GM19035 (cell line): ENCODE measurements at regions not wholly inside any gene's neighbourhood (a gene's known extent, or its start where the extent isn't known, plus 50 kb on each side); places are given as distances from the start of the nearest gene placed in this dataset.
"Not testable (repeated sequence)": the region's sequence is repeated elsewhere in the genome, so short reads cannot be mapped to it uniquely, and the experiment has no call there.

Source experiments
- ATAC-seq: cut with Tn5 transposase; IDR thresholded peaks from one replicate; pipeline ENCODE4 v1.9.1; 2021; ENCODE audit not compliant: unreplicated experiment

- ATAC-seq: no peak
Observed at GRCh38 chr2:84057917-84058560, 401.0 kb downstream of the SUCLG1 start.

- no peak for ATAC-seq
Observed at GRCh38 chr2:84055816-84056215, 403.3 kb downstream of the SUCLG1 start.

DNA sequence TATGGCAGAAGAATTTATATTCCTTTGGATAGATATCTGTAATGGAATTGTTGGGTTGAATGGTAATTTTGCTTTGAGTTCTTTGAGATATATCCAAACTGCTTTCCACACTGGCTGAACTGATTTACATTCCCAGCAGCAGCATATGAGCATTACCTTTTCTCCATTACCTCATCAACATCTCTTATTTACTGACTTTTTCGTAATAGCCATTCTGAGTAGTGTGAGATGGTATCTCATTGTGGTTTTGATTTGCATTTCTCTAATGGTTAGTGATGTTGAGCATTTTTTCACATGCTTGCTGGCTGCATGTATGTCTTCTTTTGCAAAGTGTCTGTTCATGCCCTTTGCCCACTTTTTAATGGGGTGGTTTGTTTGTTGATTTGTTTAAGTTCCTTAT, 404.5 kb downstream of the SUCLG1 start:
- ATAC-seq: not testable (repeated sequence)

DNA sequence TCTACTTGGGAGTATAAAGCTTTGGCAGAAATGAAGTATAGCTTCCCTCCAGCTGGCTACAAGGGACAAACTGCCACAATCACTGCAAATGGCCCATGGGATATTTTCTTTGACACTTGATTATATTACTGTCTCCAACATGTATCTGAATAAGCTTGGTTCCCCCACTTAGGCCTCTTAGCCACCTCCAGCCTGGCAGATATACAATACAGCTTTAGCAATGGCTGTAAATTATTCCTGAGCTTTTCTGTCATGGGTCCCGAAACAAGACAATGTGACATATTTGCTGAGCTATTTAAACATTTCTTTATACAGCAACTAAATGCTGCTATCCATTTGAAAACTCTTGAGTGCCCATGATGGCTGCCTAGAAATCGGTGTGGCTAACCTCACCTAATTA, 406.2 kb downstream of the SUCLG1 start:
- no peak for ATAC-seq

GRCh38 chr2:84052043-84052442, 407.0 kb downstream of the SUCLG1 start:
- no peak for ATAC-seq

DNA sequence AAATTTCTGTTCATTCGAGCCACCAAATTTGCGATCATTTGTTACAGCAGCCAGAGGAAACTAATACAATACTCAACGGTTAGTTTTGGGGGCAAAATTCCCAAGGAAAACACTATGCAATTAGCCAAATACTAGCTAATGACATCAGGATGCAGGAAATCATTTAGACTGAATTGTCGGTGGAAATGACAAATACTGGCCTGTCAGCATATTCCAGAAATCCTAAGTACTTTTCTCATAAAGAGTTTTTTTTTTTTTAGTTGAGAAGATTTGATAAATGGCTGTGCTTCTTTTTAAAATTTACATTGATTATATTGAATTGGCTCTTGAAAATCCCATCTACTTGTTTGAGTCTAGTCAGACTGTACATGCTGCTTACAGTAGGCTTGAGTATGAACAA, 410.1 kb downstream of the SUCLG1 start:
- no peak for ATAC-seq

DNA sequence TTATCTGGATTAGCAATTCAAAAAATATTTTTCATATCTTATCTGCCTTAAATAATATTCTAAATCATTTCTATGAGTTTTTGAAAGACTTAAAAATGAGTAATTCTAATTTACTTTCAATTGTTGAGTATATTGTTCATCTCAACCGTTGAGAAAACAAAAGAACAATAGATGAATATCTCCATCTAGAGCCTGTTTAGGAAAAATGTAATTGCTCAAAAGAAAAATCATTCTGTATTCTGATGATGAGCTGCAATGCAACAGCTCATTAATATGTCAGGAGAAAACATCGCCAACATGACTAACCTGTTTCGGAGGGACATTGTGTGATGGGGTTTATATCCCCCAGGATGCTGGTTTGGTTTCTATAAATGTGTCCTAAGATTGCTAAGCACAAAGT, 417.6 kb downstream of the SUCLG1 start:
- no peak for ATAC-seq

DNA sequence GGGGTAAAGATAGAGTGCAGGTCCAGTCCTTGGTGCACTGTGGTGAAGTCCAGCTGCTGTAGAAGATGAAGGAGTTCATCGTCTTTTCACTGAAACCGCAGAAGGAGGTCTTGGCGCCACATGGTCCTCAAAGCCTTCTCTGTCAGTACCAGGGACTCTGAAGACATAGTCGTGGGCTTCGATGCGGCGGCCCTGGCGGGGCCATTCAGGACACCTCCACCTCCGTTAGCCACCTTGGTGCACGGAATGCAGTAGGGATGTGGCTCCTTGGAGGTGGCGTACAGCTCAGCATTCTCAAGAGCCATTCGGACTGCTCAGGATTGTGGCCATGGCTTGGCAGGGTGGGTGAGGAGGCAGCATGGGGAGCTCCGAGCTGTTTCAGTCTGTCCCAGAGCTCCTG, 418.8 kb downstream of the SUCLG1 start:
- no peak for ATAC-seq

- ATAC-seq: no peak
Observed at GRCh38 chr2:84038866-84039265, 420.2 kb downstream of the SUCLG1 start.

DNA sequence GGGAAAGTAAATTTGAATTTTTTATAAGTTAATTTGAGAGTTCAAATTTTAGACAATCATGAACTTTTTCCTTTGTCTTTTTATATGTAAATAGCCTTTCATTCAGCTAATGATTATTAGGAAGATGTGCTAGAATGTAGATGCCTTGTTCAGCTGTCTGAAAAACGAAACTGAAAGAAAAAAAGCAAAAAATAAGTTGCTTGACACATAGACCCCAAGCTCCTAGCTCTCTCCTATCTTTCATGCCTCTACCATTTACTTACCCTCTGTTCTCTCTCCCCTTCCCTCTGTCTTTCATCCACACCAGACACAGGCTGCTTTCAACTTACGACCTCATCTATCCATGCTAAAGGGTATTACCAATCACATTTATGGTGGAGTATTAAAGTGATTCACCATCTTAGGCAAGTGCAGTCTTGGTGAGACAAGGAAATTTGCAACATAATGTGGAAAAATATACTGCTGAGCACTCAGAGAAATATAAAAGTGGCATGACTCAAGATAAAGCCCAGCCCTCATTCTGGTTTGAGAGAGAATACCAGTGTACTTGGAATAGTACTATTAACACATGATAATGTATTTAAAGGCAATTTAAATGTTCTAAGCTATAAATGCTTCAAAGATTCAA, 425.6 kb downstream of the SUCLG1 start:
- ATAC-seq: no peak

DNA sequence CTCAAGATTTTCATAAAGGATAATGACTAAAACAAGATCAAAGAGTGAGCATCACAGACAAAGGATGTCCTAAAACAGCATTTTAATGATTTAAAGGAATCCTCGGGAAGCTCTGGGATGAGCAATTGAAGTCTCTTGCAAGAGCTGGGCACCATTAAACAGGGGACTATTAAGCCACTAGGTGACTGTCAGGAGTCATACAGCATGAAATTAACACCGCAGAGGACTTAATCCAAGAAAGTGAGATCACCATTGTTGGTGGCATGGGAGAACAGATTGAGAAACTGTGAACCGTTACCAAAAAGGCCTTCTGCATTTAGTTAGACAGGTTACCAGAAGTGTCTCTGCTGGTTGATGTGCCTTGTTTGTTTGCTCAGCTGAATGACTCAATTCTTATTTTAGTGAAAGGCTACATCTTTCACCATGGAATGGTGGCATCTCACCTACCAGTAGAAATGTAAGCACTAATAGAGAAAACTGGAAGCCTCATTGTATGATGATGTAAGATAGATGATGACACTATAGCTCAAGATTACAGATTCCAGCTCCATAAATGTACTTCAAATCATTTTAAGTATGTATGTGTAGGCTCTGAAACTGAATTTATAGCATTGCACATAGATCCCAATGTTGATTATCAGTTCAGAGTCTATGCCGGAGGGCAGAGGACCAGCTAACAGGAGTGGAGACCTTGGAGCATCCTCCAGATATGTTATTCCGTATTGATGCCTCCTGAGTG, 427.6 kb downstream of the SUCLG1 start:
- no peak for ATAC-seq

DNA sequence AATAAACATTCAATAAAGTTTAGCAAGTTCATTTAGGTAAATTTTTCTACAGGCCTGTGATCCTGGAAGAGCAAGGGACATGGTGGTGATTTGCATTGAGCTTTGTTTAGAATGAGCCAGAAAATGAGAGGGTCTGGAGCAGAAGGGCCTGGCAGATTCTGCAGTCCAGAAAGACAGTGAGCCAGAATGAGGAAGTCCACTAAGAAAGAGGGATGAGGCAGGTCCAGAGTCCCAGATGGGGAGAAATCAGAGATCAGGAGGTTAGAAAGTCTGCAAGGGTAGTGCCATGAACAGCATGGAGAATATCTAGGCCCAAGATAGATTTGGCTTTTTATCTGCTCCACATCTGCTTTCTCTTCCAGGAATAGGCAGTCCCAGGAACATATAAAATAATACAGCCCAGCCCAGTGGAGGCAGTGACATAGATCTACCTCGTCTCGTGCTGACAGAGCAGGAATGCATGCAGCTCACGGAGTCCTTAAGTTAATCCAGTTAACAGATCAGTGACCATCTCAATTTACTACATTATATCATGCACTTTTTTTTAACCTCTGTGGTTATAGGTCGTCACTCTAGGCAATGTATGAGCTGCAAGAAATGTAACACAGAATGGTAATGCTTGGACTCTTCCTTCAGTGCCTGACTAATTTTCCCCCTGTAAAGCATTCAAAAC, 429.0 kb downstream of the SUCLG1 start:
- ATAC-seq: no peak

- ATAC-seq: no peak
Observed at GRCh38 chr2:84026818-84027217, 432.3 kb downstream of the SUCLG1 start.

- no peak for ATAC-seq
Observed at GRCh38 chr2:84022810-84023431, 436.2 kb downstream of the SUCLG1 start.

DNA sequence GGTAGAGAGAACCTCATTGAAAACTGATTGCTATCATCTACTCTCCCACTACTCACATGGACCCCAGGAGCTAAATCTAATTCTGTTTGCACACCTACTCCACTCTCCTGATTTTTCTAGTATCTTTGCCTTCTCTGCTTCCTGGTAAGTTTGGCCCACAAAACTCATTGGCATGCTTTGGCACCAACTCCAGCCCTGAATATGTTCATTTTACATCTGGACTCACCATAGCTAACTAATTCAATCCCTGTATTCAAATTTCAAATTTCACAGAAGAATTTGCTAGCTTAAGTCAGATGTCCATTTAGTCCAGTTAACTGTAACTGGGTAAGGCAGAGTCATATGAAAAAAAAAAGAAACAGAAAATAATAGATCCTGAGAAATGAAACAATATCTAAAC, 442.1 kb downstream of the SUCLG1 start:
- no peak for ATAC-seq

DNA sequence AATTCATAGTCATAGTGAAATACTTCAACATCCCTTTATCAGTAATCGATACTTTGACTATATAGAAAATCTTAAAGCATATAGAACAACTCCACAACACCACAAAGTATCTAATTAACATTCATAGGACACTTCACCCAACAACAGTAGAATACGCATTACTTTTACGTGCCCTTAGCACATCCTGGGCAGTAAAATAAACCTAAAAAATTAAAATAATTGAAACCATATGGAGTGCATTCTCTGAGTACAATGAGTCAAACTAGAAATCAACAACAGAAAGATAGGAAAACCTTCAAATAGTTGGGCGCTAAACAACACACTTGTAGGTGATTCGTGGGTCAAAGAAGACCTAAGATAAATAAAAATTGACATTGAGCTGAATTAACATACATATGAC, 442.9 kb downstream of the SUCLG1 start:
- ATAC-seq: no peak

DNA sequence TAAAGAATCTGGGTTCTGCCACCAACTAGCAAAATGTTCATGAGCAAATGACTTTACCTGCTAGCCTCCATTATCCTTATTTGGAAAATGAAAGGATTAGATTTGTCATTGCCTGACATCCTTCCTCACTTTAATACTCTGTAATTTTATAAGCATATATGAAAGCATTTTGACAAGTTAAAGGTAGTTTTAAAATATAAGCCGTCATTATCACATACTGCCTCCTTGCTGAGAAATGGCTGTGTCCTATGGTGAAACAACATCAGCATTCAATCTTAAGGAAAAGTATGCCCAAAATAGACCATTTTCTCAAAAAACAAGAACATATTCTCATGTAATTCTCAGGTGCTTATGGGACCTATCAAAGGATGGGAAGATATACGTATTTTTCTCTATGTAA, 461.2 kb downstream of the SUCLG1 start:
- no peak for ATAC-seq

DNA sequence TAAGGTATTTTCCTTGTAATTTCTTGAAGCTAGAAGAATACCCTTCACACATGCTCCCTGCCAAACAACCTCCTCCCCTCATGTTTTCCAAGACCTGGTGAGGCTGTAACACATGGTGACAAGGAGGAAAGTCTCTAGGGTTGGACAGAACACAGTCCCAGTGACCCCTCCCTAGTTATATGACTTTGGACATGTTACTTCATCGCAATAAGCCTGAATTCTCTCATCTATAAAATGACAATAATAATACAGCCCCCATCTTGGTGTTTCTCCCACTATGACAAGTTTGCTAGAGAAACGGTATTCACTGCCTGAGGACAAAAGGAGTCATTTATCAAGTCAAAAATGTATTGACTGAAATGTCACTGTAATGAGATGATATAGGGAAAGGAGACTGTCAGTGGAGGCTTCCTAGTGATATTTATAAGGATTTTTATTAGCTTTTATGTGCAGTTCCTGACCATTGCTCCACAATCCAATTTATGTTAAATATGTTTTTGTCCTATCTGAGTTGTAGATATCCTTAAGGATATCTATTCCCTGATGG, 464.4 kb downstream of the SUCLG1 start:
- no peak for ATAC-seq

GRCh38 chr2:83993873-83994632, 465.0 kb downstream of the SUCLG1 start:
- no peak for ATAC-seq

GRCh38 chr2:83991992-83992391, 467.1 kb downstream of the SUCLG1 start:
- ATAC-seq: no peak
